ENCODE measurements at regions not wholly inside any gene's neighbourhood (a gene's known extent, or its start where the extent isn't known, plus 50 kb on each side); places are given as distances from the start of the nearest gene placed in this dataset.

DNA sequence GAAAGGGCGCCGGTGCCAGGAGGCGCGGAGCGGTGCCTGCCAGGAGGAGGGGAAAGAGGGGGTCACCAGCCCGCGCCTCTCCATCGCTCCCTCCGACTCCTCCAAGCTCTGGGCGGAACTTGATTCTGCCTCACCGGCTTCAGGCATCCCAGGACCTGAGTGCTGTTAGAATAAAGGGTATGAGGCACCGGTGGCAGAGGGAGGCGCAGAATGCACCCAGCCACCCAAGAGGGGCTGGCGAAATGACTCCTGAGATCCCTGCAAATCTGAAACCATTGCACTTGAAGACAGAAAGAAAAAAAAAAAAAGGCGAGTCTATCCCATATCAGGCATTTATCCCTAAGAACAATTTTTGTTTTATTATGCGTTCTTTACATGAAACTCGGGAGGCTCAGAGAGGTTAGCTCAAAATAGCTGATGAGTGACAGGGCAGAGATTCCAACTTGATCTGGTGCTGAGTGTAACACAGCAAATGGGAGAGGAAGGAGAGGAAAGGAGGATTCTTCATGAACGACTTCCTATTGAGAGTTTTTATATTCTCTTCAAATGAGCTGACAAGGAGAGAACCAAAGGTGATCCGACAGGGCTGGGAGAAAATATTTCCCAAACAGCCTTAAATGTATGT lies 157.0 kb upstream of the FRMD4B start:
- TF ChIP-seq CTCF (IDR thresholded peaks at IDR 0.05) = no peak
- DNase-seq (ENCODE audit: low spot score) = no peak
- Histone ChIP-seq H3K27ac (no peak overlapping the region), H3K4me3 (peak overlapping the region; percentile 68)

GRCh38 chr3:69542089-69542804 lies 156.4 kb upstream of the FRMD4B start:
- H3K27ac ChIP-seq = peak overlapping the region in 1 of 2 donors; percentile 5
- no peak for DNase-seq (ENCODE audit: low spot score)
- H3K4me3 ChIP-seq = peak overlapping the region; percentile 68
- no peak for TF ChIP-seq CTCF (IDR thresholded peaks at IDR 0.05)

DNA sequence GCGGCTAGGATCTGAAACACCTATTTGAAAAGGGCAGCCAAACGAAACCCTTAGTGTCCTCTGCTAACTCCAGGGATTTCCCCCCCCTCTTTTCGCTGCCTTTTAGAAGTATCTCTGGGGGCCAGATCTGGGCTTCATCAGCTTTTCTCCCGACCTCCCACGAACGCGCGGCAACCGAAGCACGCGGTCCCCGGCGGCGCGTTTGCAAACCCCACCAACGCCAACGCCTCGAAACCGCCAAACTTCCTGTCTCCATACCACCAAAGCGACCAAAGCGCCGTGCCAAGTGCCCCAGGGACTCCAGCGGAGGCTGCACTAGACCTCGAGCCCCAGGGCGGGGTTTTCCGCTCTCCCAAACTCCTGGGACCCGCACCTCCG lies 155.8 kb upstream of the FRMD4B start:
- no peak for DNase-seq (ENCODE audit: low spot score)
- H3K27ac ChIP-seq = peak overlapping the region in 1 of 2 donors; percentile 5
- H3K4me3 ChIP-seq = peak overlapping the region; percentile 68
- TF ChIP-seq CTCF (IDR thresholded peaks at IDR 0.05) = no peak

DNA sequence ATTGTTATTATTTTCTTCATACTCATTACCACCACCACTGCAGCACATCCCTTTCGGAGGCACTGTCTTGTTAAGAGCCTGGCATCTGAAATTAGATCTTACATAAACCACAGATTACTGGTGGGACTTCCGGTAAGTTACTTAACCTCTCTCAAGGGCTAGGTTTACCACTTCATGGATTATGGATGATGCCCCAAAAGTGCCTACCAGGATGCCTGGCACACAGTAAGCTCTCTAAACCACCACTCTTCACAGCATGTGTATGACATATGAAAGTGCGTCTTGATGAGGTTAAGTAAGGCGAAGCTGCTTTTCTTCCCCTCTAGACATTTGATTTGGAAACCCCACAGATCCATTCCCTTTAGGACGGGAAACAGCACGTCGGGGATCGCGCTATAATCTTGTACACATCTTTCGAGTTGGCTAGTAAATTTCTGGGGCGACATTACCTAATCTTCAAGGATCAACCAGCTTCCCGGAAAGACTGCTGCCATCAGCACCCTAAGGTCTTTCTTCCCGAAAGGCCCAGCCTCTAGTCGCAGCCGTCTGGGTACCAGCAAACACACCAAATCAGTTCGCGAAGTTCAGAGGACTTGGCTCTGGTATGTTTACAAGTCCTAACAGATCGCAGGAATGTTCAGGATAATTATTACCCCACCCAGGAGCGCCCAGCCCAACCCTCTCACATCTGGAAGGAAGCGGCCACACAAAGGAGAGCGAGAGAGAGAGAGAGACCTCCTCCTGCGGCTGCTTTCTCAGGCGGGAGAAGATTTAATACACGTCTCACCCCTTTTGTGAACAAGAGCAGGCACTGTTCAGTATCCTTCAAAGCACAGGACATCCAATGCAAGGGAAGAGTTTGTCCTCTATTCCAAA lies 155.1 kb upstream of the FRMD4B start:
- no peak for TF ChIP-seq CTCF (IDR thresholded peaks at IDR 0.05)
- no peak for DNase-seq (ENCODE audit: low spot score)
- H3K4me3 ChIP-seq = peak overlapping the region; percentile 68
- no peak overlapping the region for H3K27ac ChIP-seq

DNA sequence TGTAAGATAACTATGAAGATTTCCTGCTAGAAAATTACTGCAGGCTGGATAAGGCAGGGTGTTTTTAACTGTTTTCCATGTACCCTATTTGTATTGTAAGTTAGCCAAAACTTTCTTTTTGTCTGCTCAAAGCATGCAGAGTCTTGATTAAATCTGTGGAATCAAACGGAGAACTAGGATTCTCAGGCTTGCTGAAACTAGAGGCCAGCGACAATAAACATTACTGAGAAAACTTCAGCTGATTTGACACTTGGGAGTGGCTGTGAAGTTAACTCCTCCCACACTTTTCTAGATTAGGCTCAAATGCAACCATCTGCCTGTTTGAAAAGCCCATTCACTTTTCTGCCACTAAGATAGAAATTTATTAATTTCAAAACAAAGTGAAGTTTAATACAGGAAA lies 153.2 kb upstream of the FRMD4B start:
- no peak overlapping the region for H3K4me3 ChIP-seq
- no peak overlapping the region for H3K27ac ChIP-seq
- TF ChIP-seq CTCF (IDR thresholded peaks at IDR 0.05) = no peak
- no peak for DNase-seq (ENCODE audit: low spot score)

DNA sequence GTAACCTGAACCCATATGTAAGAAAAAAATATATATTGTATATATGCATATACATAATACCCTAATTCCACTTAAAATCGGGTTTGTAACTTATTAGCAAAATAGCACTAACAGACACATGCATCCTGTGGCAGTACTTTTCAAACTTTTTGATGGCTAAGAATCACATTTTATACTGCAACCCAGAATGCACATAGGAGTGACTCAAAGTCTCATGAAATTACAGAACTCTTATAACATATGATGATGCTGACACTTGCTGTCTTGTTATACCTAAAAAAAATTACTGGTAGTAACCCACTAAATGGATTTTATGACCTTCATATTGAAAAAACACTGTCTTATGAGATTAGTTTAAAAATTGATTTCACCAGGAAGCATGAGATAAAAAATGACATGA lies 152.4 kb upstream of the FRMD4B start:
- Histone ChIP-seq H3K4me3 (no peak overlapping the region), H3K27ac (no peak overlapping the region)
- no peak for TF ChIP-seq CTCF (IDR thresholded peaks at IDR 0.05)
- DNase-seq (ENCODE audit: low spot score) = no peak
